H9 (cell line): ENCODE measurements at regions not wholly inside any gene's neighbourhood (a gene's known extent, or its start where the extent isn't known, plus 50 kb on each side); places are given as distances from the start of the nearest gene placed in this dataset.

Source experiments
- DNase-seq: peaks from one replicate; pipeline ENCODE4 v3.0.0-alpha.2; 2017
- H2AFZ ChIP-seq: one replicate; pipeline ENCODE4 v1.6.1; 2013; ENCODE audit warnings: mild to moderate bottlenecking, low read length, control low read depth, moderate library complexity
- H2AK5ac ChIP-seq: 2 replicates; pipeline ENCODE4 v1.6.1; 2013; ENCODE audit warnings: low read length, control low read depth, mixed read lengths; ENCODE audit not compliant: insufficient read length
- H2BK120ac ChIP-seq: one replicate; pipeline ENCODE4 v1.6.1; 2013; ENCODE audit warnings: low read depth, mild to moderate bottlenecking, low read length, control low read depth, inconsistent platforms; ENCODE audit not compliant: poor library complexity, severe bottlenecking
- H2BK12ac ChIP-seq: 2 replicates; pipeline ENCODE4 v1.6.1; 2013; ENCODE audit warnings: low read length, control low read depth, mixed read lengths, low read depth; ENCODE audit not compliant: insufficient read length
- H2BK15ac ChIP-seq: 2 replicates; pipeline ENCODE4 v1.6.1; 2013; ENCODE audit warnings: low read depth, low read length, control low read depth
- H2BK20ac ChIP-seq: one replicate; pipeline ENCODE4 v1.6.1; 2013; ENCODE audit warnings: low read depth, mild to moderate bottlenecking, low read length, control low read depth, inconsistent platforms; ENCODE audit not compliant: poor library complexity, severe bottlenecking
- H2BK5ac ChIP-seq: 2 replicates; pipeline ENCODE4 v1.6.1; 2013; ENCODE audit warnings: low read length, control low read depth, mixed read lengths; ENCODE audit not compliant: insufficient read length
- H3K14ac ChIP-seq: 2 replicates; pipeline ENCODE4 v1.6.1; 2013; ENCODE audit warnings: low read length, control low read depth; ENCODE audit not compliant: insufficient read depth
- H3K18ac ChIP-seq: 2 replicates; pipeline ENCODE4 v1.6.1; 2013; ENCODE audit warnings: low read depth, mild to moderate bottlenecking, mixed read lengths, low read length, control low read depth; ENCODE audit not compliant: insufficient read length
- H3K23ac ChIP-seq: 2 replicates; pipeline ENCODE4 v1.6.1; 2013; ENCODE audit warnings: low read length, control low read depth, mixed read lengths, low read depth; ENCODE audit not compliant: insufficient read length
- H3K23me2 ChIP-seq: 2 replicates; pipeline ENCODE4 v1.6.1; 2013; ENCODE audit warnings: low read depth, mild to moderate bottlenecking, mixed read lengths, low read length, control low read depth; ENCODE audit not compliant: insufficient read length, poor library complexity, severe bottlenecking
- H3K27ac ChIP-seq: 2 replicates; pipeline ENCODE4 v1.5.1; 2013; ENCODE audit warnings: low read length, control low read depth, mixed read lengths, low read depth; ENCODE audit not compliant: insufficient read length
- H3K27me3 ChIP-seq: 2 replicates; pipeline ENCODE4 v1.6.1; 2013; ENCODE audit warnings: low read length, control low read depth, inconsistent platforms; ENCODE audit not compliant: insufficient read depth
- H3K4ac ChIP-seq: 2 replicates; pipeline ENCODE4 v1.6.1; 2013; ENCODE audit warnings: low read depth, mild to moderate bottlenecking, control low read depth, inconsistent platforms, low read length, moderate library complexity
- H3K4me1 ChIP-seq: 2 replicates; pipeline ENCODE4 v1.6.1; 2013; ENCODE audit warnings: low read length, control low read depth, inconsistent platforms; ENCODE audit not compliant: insufficient read depth
- H3K4me2 ChIP-seq: 2 replicates; pipeline ENCODE4 v1.6.1; 2013; ENCODE audit warnings: low read length, control low read depth, mixed read lengths; ENCODE audit not compliant: insufficient read length, insufficient read depth
- H3K56ac ChIP-seq: 2 replicates; pipeline ENCODE4 v1.6.1; 2013; ENCODE audit warnings: low read depth, mild to moderate bottlenecking, mixed read lengths, low read length, control low read depth; ENCODE audit not compliant: insufficient read length
- H3K79me1 ChIP-seq: 2 replicates; pipeline ENCODE4 v1.6.1; 2013; ENCODE audit warnings: low read depth, mild to moderate bottlenecking, moderate library complexity, low read length, control low read depth, inconsistent platforms; ENCODE audit not compliant: insufficient read depth, poor library complexity, severe bottlenecking
- H3K79me2 ChIP-seq: 2 replicates; pipeline ENCODE4 v1.6.1; 2013; ENCODE audit warnings: low read length, control low read depth, inconsistent platforms; ENCODE audit not compliant: insufficient read depth
- H3K9ac ChIP-seq: 2 replicates; pipeline ENCODE4 v1.6.1; 2013; ENCODE audit warnings: low read length, control low read depth, mixed read lengths; ENCODE audit not compliant: insufficient read length; ENCODE audit errors: extremely low read depth
- H3K9me3 ChIP-seq: one replicate; pipeline ENCODE4 v1.6.1; 2013; ENCODE audit warnings: low read depth, low read length, inconsistent platforms; ENCODE audit not compliant: control insufficient read depth
- H3T11ph ChIP-seq: one replicate; pipeline ENCODE4 v1.6.1; 2013; ENCODE audit warnings: mild to moderate bottlenecking, low read length, control low read depth, inconsistent platforms
- H4K20me1 ChIP-seq: one replicate; pipeline ENCODE4 v1.6.1; 2013; ENCODE audit not compliant: control insufficient read depth, insufficient read length, insufficient read depth
- H4K5ac ChIP-seq: 2 replicates; pipeline ENCODE4 v1.6.1; 2013; ENCODE audit warnings: low read depth, mild to moderate bottlenecking, mixed read lengths, low read length, control low read depth; ENCODE audit not compliant: insufficient read length
- H4K8ac ChIP-seq: replicated peaks from 2 replicates; pipeline ENCODE4 v1.6.1; 2013; ENCODE audit warnings: low read length, control low read depth, mixed read lengths, low read depth; ENCODE audit not compliant: insufficient read length
- H4K91ac ChIP-seq: 2 replicates; pipeline ENCODE4 v1.6.1; 2013; ENCODE audit warnings: low read depth, mild to moderate bottlenecking, moderate library complexity, mixed read lengths, low read length, control low read depth; ENCODE audit not compliant: insufficient read length
- H3K27ac Mint-ChIP-seq, 3 experiments: 2 replicates in 2 of 3; 3 replicates in 1 of 3; pipeline ENCODE4 v1.8.0; 2020 to 2021; ENCODE audit warnings: mixed read lengths in 3 of 3, mild to moderate bottlenecking in 1 of 3, moderate library complexity in 1 of 3
- H3K27me3 Mint-ChIP-seq: 2 replicates; pipeline ENCODE4 v1.8.0; 2021; ENCODE audit warnings: low read depth, mild to moderate bottlenecking, moderate library complexity, mixed read lengths
- H3K36me3 Mint-ChIP-seq, 3 experiments: 2 replicates in 2 of 3; 3 replicates in 1 of 3; pipeline ENCODE4 v1.8.0; 2020 to 2021; ENCODE audit warnings: low read depth in 3 of 3, mixed read lengths in 3 of 3; ENCODE audit not compliant: insufficient read depth in 1 of 3
- H3K4me1 Mint-ChIP-seq, 2 experiments: 2 replicates each; pipeline ENCODE4 v1.8.0; 2020; ENCODE audit warnings: mixed read lengths in 2 of 2
- H3K4me3 Mint-ChIP-seq, 2 experiments: 2 replicates in 1 of 2; 3 replicates in 1 of 2; pipeline ENCODE4 v1.8.0; 2020 to 2021; ENCODE audit warnings: mild to moderate bottlenecking in 2 of 2, mixed read lengths in 2 of 2, moderate library complexity in 1 of 2
- H3K9me3 Mint-ChIP-seq, 2 experiments: 2 replicates in 1 of 2; 3 replicates in 1 of 2; pipeline ENCODE4 v1.8.0; 2020; ENCODE audit warnings: mild to moderate bottlenecking in 2 of 2, mixed read lengths in 2 of 2, moderate library complexity in 1 of 2
- WGBS: extraction: QIAGEN DNeasy Blood & Tissue Kit; methylation state at CpG from one replicate; pipeline ENCODE4 v1.1.7; 2013; ENCODE audit warnings: missing lambda C conversion rate, low lambda C conversion rate, mixed read lengths; ENCODE audit not compliant: insufficient read length; ENCODE audit errors: extremely low coverage; 5-methylcytosine and 5-hydroxymethylcytosine counted together
- TF ChIP-seq, protein P1 (sequence below): fragments of 200-600 bp; sonication (generic); conservative IDR thresholded peaks from 3 replicates; pipeline ENCODE4 v1.8.0; 2021; ENCODE audit warnings: antibody characterized with exemption, mild to moderate bottlenecking

DNA sequence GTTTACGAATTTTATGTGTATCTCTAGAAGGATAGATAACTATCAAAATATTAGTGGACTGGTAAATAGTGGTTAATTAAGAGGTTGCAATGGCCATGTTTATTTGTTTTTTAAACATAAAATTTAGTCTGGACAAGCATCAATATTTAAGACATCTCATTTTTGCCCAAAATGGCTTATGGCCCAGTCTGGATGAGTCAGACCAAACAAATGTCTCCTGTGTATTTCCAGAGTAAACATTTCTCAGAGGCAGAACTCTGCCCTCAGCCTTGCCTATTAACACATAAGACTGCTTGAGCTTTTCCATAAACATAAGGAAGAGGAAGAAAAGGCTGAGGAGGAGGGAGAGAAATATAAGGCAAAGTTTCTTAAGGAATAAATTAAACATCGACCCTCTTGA lies 277.1 kb upstream of the DIAPH2 start:
- no peaks in the 10 kb centered on the region for H4K20me1 ChIP-seq
- no peak for DNase-seq
- Mint-ChIP-seq H3K36me3 (no peaks in the 10 kb centered on the region; a peak in 2 of 7 replicates), H3K27ac (no peak overlapping the region), H3K4me1 (peaks cover 37 to 38% of the 10 kb centered on the region in 2 experiments), H3K9me3 (peaks cover 0 to 3% of the 10 kb centered on the region in 2 experiments; a peak in 2 of 5 replicates), H3K27me3 (no peaks in the 10 kb centered on the region), H3K4me3 (no peak overlapping the region)
- H2BK5ac ChIP-seq = no peak overlapping the region
- peaks cover 7% of the 10 kb centered on the region for H3K4me1 ChIP-seq
- H3K4me2 ChIP-seq = no peak overlapping the region
- no peaks in the 10 kb centered on the region for H3K79me1 ChIP-seq
- no peak overlapping the region for H3K14ac ChIP-seq
- H3T11ph ChIP-seq = no peak overlapping the region
- no peaks in the 10 kb centered on the region for H3K9me3 ChIP-seq
- H2BK15ac ChIP-seq = no peak overlapping the region
- no peak overlapping the region for H3K56ac ChIP-seq
- H2AK5ac ChIP-seq = no peak overlapping the region
- no peak overlapping the region for H4K5ac ChIP-seq
- H4K8ac ChIP-seq = no peak overlapping the region
- TF ChIP-seq, protein P1, sequence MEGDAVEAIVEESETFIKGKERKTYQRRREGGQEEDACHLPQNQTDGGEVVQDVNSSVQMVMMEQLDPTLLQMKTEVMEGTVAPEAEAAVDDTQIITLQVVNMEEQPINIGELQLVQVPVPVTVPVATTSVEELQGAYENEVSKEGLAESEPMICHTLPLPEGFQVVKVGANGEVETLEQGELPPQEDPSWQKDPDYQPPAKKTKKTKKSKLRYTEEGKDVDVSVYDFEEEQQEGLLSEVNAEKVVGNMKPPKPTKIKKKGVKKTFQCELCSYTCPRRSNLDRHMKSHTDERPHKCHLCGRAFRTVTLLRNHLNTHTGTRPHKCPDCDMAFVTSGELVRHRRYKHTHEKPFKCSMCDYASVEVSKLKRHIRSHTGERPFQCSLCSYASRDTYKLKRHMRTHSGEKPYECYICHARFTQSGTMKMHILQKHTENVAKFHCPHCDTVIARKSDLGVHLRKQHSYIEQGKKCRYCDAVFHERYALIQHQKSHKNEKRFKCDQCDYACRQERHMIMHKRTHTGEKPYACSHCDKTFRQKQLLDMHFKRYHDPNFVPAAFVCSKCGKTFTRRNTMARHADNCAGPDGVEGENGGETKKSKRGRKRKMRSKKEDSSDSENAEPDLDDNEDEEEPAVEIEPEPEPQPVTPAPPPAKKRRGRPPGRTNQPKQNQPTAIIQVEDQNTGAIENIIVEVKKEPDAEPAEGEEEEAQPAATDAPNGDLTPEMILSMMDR = no peak
- H3K23ac ChIP-seq = no peak overlapping the region
- H2AFZ ChIP-seq = no peak overlapping the region
- no peaks in the 10 kb centered on the region for H3K27me3 ChIP-seq
- no peak overlapping the region for H3K4ac ChIP-seq
- H3K27ac ChIP-seq = no peak overlapping the region
- H3K18ac ChIP-seq = no peak overlapping the region
- no peak overlapping the region for H3K9ac ChIP-seq
- H3K23me2 ChIP-seq = no peaks in the 10 kb centered on the region
- no peak overlapping the region for H2BK120ac ChIP-seq
- H2BK20ac ChIP-seq = no peak overlapping the region
- H3K79me2 ChIP-seq = no peaks in the 10 kb centered on the region
- no peak overlapping the region for H4K91ac ChIP-seq
- H2BK12ac ChIP-seq = no peak overlapping the region
- no CpG with 5 or more reads among the region's 2 CpGs for WGBS
